AG04450 (cell line): ENCODE measurements at regions not wholly inside any gene's neighbourhood (a gene's known extent, or its start where the extent isn't known, plus 50 kb on each side); places are given as distances from the start of the nearest gene placed in this dataset.

Experiments used
- CTCF ChIA-PET: fragments of 300-600, 350-600 bp; formaldehyde crosslinking; extraction: SDS; loops from one replicate; lab custom pipeline; 2022; ENCODE audit warnings: antibody characterized with exemption, inconsistent platforms; lab: Charles Lee
- POLR2A ChIA-PET: fragments of 350-600 bp; formaldehyde crosslinking; extraction: SDS; loops from one replicate; lab custom pipeline; 2021; ENCODE audit warnings: antibody characterized with exemption, inconsistent platforms; lab: Yijun Ruan, JAX
- DNase-seq: peaks from one replicate; pipeline ENCODE4 v3.0.0-alpha.2; 2011; ENCODE audit warnings: low read depth, low spot score
- H3K27ac ChIP-seq: one replicate; pipeline ENCODE4 v1.5.1; 2012; ENCODE audit warnings: low read depth, low read length, control low read depth
- H3K27me3 ChIP-seq: one replicate; pipeline ENCODE4 v1.6.0; 2012; ENCODE audit warnings: low read length; ENCODE audit not compliant: control insufficient read depth, insufficient read depth
- H3K4me3 ChIP-seq: 2 replicates; pipeline ENCODE4 v1.5.1; 2011; ENCODE audit warnings: mild to moderate bottlenecking, low read depth, low read length, control low read depth
- H3K9me3 ChIP-seq: 2 replicates; pipeline ENCODE4 v1.5.1; 2012; ENCODE audit warnings: low read length; ENCODE audit not compliant: control insufficient read depth, insufficient read depth
- TF ChIP-seq, protein P1 (sequence below): IDR thresholded peaks from 2 replicates; pipeline ENCODE4 v1.5.1; 2011; ENCODE audit warnings: low read depth, low read length, control low read depth, inconsistent platforms

DNA sequence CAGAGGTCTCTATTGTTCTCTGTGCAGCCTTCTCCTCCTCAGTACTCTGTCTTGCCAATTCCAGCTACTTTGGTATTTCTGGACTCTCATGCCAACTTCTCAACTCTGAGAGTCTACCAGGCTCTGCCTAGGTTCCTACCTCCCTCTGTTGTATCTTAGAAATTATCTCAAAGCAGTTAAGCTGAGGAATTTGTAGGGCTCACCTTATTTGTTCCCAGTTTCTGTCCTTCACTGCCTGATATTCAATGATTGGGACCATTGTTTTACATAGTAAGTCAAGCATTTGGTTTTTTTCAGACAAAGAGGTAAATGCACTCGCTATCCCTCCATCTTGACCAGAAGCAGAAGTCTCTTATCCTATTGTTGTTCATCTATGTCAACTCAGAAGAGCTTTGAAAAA is 205.0 kb upstream of the PGR start:
- H3K27me3 ChIP-seq, result no peaks in the 10 kb centered on the region
- no peak overlapping the region for H3K27ac ChIP-seq
- no peak overlapping the region for H3K4me3 ChIP-seq
- CTCF ChIA-PET, result no interaction called here
- no peaks in the 10 kb centered on the region for H3K9me3 ChIP-seq
- DNase-seq, result no peak
- TF ChIP-seq, protein P1, sequence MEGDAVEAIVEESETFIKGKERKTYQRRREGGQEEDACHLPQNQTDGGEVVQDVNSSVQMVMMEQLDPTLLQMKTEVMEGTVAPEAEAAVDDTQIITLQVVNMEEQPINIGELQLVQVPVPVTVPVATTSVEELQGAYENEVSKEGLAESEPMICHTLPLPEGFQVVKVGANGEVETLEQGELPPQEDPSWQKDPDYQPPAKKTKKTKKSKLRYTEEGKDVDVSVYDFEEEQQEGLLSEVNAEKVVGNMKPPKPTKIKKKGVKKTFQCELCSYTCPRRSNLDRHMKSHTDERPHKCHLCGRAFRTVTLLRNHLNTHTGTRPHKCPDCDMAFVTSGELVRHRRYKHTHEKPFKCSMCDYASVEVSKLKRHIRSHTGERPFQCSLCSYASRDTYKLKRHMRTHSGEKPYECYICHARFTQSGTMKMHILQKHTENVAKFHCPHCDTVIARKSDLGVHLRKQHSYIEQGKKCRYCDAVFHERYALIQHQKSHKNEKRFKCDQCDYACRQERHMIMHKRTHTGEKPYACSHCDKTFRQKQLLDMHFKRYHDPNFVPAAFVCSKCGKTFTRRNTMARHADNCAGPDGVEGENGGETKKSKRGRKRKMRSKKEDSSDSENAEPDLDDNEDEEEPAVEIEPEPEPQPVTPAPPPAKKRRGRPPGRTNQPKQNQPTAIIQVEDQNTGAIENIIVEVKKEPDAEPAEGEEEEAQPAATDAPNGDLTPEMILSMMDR, result no peak
- POLR2A ChIA-PET, result no interaction called here

- TF ChIP-seq, protein P1, result no peak
- CTCF ChIA-PET, result no interaction called here
- no peak for DNase-seq
- no peaks in the 10 kb centered on the region for H3K27me3 ChIP-seq
- no peak overlapping the region for H3K27ac ChIP-seq
- POLR2A ChIA-PET, result no interaction called here
- no peaks in the 10 kb centered on the region for H3K9me3 ChIP-seq
- H3K4me3 ChIP-seq, result no peak overlapping the region
Measured at GRCh38 chr11:101331411-101331810, 201.8 kb upstream of the PGR start.

DNA sequence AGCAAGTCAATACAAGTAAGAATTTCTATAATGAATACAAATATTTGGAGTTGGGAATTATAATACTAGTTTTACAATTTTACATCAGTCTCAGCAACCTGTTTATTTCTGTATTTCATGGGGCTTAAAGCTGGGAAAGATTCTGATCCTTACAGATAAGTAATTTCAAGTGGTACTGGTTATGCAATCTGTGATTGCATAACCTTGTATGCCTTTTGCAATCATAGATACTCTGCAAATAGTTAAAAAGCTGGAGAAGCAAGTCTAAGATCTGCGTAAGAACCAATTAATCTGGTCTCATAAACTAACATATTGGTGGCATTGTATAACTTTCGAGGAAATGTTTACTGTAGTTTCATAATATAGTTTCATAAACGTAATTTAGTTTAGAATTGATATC is 198.3 kb upstream of the PGR start:
- no peaks in the 10 kb centered on the region for H3K9me3 ChIP-seq
- no peak overlapping the region for H3K4me3 ChIP-seq
- H3K27me3 ChIP-seq, result no peaks in the 10 kb centered on the region
- TF ChIP-seq, protein P1, result no peak
- DNase-seq, result no peak
- ChIA-PET POLR2A (no interaction called here), CTCF (no interaction called here)
- H3K27ac ChIP-seq, result no peak overlapping the region

DNA sequence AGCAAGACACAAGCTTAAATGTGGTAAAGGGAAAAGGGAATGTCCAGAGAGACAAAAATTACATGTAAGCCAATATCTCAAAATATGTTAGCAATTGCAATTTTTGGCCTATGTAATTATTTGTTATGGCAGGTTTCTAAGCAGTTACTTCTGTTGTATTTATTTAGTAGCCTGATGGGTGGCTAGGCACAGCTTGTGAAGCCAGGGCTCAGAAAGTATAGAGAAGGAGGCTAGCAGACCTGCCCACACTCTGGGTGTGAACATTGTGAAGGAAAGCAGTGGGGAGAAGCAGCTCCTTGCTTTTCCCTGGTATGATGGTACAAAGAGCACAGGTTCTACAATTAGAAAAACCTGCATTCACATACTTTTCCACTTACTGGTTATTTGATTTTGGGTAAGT is 196.5 kb upstream of the PGR start:
- no peak for DNase-seq
- H3K4me3 ChIP-seq, result no peak overlapping the region
- no peaks in the 10 kb centered on the region for H3K9me3 ChIP-seq
- TF ChIP-seq, protein P1, result no peak
- CTCF ChIA-PET, result no interaction called here
- no peak overlapping the region for H3K27ac ChIP-seq
- H3K27me3 ChIP-seq, result no peaks in the 10 kb centered on the region
- POLR2A ChIA-PET, result no interaction called here

GRCh38 chr11:101323997-101324396 is 194.4 kb upstream of the PGR start:
- POLR2A ChIA-PET, result no interaction called here

More at GRCh38 chr11:101323997-101324396, 194.4 kb upstream of the PGR start:
- Histone ChIP-seq H3K4me3 (no peak overlapping the region), H3K9me3 (no peaks in the 10 kb centered on the region), H3K27me3 (no peaks in the 10 kb centered on the region), H3K27ac (no peak overlapping the region)
- DNase-seq, result no peak
- CTCF ChIA-PET, result no interaction called here
- TF ChIP-seq, protein P1, result no peak
